ENCODE measurements at regions not wholly inside any gene's neighbourhood (a gene's known extent, or its start where the extent isn't known, plus 50 kb on each side); places are given as distances from the start of the nearest gene placed in this dataset.

GRCh38 chr9:129459547-129460322, 161.2 kb downstream of the C9orf50 start:
- TF ChIP-seq CTCF (IDR thresholded peaks at IDR 0.05; ENCODE audit: low read depth, low read length, missing control alignments), result no peak
- DNase-seq (ENCODE audit: extremely low read depth, low read depth), result no peak
- no peak overlapping the region for H3K4me3 ChIP-seq (replicated peaks; ENCODE audit: low read depth, low read length)

GRCh38 chr9:129458663-129459546, 162.0 kb downstream of the C9orf50 start:
- TF ChIP-seq CTCF (IDR thresholded peaks at IDR 0.05; ENCODE audit: low read depth, low read length, missing control alignments), result no peak
- no peak overlapping the region for H3K4me3 ChIP-seq (replicated peaks; ENCODE audit: low read depth, low read length)
- DNase-seq (ENCODE audit: extremely low read depth, low read depth), result no peak

- no peak for TF ChIP-seq CTCF (IDR thresholded peaks at IDR 0.05; ENCODE audit: low read depth, low read length, missing control alignments)
- H3K4me3 ChIP-seq (replicated peaks; ENCODE audit: low read depth, low read length), result no peak overlapping the region
- no peak for DNase-seq (ENCODE audit: extremely low read depth, low read depth)
Measured at GRCh38 chr9:129458155-129458661, 162.7 kb downstream of the C9orf50 start.

GRCh38 chr9:129457325-129457779, 163.5 kb downstream of the C9orf50 start:
- no peak for TF ChIP-seq CTCF (IDR thresholded peaks at IDR 0.05; ENCODE audit: low read depth, low read length, missing control alignments)
- no peak for DNase-seq (ENCODE audit: extremely low read depth, low read depth)

GRCh38 chr9:129456549-129457324, 164.2 kb downstream of the C9orf50 start:
- no peak for DNase-seq (ENCODE audit: extremely low read depth, low read depth)
- H3K4me3 ChIP-seq (replicated peaks; ENCODE audit: low read depth, low read length), result no peak overlapping the region

More at GRCh38 chr9:129457325-129457779, 163.5 kb downstream of the C9orf50 start:
- H3K4me3 ChIP-seq (replicated peaks; ENCODE audit: low read depth, low read length), result no peak overlapping the region

More at GRCh38 chr9:129456549-129457324, 164.2 kb downstream of the C9orf50 start:
- no peak for TF ChIP-seq CTCF (IDR thresholded peaks at IDR 0.05; ENCODE audit: low read depth, low read length, missing control alignments)

All from HFF-Myc (cell line).